Lung microvascular endothelial cell (primary cell): ENCODE measurements at regions not wholly inside any gene's neighbourhood (a gene's known extent, or its start where the extent isn't known, plus 50 kb on each side); places are given as distances from the start of the nearest gene placed in this dataset.

Source experiments
- DNase-seq, 2 donors: peaks; one replicate each; pipeline versions ENCODE4 v3.0.0 to v3.0.0-alpha.2; 2010; ENCODE audit warnings: low read depth in 2 of 2

GRCh38 chr7:20932785-20933527 is 146.3 kb upstream of the SP8 start:
- DNase-seq = no peak

GRCh38 chr7:20945451-20945850 is 158.8 kb upstream of the SP8 start:
- no peak for DNase-seq

GRCh38 chr7:20952916-20953315 is 166.2 kb upstream of the SP8 start:
- DNase-seq = no peak

GRCh38 chr7:20954711-20955619 is 168.3 kb upstream of the SP8 start:
- DNase-seq = no peak

- no peak for DNase-seq
These were observed 171.9 kb upstream of the SP8 start for GRCh38 chr7:20958572-20958971.

- no peak for DNase-seq
These were observed 172.6 kb upstream of the SP8 start for GRCh38 chr7:20959281-20959680.

GRCh38 chr7:20963556-20964280 is 177.0 kb upstream of the SP8 start:
- no peak for DNase-seq

- no peak for DNase-seq
These were observed 177.7 kb upstream of the SP8 start for GRCh38 chr7:20964281-20964918.

GRCh38 chr7:20971219-20971618 is 184.5 kb upstream of the SP8 start:
- DNase-seq = no peak

- DNase-seq = no peak
These were observed 193.5 kb upstream of the SP8 start for GRCh38 chr7:20980232-20980631.

GRCh38 chr7:20980668-20981264 is 194.1 kb upstream of the SP8 start:
- DNase-seq = no peak

- DNase-seq = no peak
These were observed 201.7 kb upstream of the SP8 start for GRCh38 chr7:20988340-20988739.

GRCh38 chr7:20991544-20991943 is 204.9 kb upstream of the SP8 start:
- DNase-seq = no peak

GRCh38 chr7:20993693-20994092 is 207.0 kb upstream of the SP8 start:
- no peak for DNase-seq

GRCh38 chr7:20998309-20998708 is 211.6 kb upstream of the SP8 start:
- DNase-seq = no peak

GRCh38 chr7:21011153-21011552 is 224.5 kb upstream of the SP8 start:
- no peak for DNase-seq

- no peak for DNase-seq
These were observed 227.3 kb upstream of the SP8 start for GRCh38 chr7:21013765-21014539.

GRCh38 chr7:21020667-21021066 is 234.0 kb upstream of the SP8 start:
- no peak for DNase-seq

GRCh38 chr7:21023841-21024484 is 237.3 kb upstream of the SP8 start:
- DNase-seq = no peak

GRCh38 chr7:21024485-21024867 is 237.8 kb upstream of the SP8 start:
- DNase-seq = no peak
